NCI-H1048 (cell line): ENCODE measurements at regions not wholly inside any gene's neighbourhood (a gene's known extent, or its start where the extent isn't known, plus 50 kb on each side); places are given as distances from the start of the nearest gene placed in this dataset.

ENCODE experiments used
- DNase-seq: peaks from one replicate; lab custom pipeline; 2025; lab: John Stamatoyannopoulos, UW

DNA sequence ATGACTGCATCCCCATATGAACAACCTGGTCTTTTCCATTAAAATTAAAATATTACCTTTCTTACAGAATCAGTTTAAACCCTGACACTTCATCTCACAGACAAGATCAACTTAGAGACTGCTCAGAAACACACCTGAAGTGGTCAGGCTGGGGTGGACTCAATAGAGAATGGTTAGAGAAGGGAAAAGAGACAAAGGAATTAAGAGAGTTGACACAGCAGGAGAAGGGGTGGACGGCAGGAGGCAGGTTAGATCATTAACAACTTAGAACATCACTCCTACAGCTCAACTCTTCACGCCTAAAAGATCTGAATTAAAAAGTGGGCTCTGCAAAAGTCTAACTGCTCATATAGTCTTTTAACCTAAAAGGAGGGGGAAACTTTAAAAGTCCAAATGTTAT is 157.7 kb upstream of the COL1A2 start:
- DNase-seq, result no peak

DNA sequence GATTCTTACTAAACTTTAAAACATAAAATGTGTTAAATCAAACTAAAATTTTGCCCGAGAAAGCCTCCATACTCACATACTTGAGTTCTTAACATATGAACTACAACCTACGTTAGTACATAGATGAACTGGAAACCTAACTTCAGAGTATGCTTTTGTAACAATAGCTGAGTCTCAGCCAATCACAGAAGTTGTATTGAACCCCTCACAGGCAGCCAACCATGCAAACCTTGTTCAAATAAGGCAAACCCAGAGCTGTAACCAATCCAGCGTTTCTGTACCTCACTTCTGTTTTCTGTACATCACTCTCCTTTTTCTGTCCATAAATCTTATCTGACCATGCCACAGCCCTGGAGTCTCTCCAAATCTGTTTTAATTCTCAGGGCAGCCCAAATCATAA is 157.3 kb upstream of the COL1A2 start:
- DNase-seq, result no peak

DNA sequence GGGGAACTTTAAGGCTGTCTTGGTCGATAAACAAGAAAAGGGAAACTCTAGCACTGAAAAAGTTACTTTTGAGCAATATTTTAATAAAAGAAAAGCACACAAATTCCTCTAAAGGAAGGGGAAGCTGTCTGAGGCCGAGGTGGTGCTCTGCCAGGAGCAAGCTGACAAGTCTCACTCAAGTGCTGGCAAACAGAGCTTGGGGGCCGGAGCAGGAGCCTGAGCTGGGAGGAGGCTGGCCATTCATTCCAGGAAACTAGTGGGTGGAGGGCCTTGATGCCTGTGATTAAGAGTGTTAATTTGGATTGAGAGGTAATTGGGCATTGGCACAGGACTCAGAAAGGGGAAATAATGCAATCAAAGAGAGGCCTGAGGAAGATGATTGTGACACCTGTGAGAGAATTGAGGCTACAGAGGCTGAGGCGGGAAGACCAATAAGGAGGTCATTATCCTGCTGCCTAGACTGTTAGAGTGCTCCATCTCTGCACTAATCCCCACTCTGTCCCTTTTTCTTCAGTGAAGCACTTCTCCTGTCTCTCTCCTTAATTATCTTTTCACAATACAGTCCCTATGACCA is 154.9 kb upstream of the COL1A2 start:
- DNase-seq, result no peak

DNA sequence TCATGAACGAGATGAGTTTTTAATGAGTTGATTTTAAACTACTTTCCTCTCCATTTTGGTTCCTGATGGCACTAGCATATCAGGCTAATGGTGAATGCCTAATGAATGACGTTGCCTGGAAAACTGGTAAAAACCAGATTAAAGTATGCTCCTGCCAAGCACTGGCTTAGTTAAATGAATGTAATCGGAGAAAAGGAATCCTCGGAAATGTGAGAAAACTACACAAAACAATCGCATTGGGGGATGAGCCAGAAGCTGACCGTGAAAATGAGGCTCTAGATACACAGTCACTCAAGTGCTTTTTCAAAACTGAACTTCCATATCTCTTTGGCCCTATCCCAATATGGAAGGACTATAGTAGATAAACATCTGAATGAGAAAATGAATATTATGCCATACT is 153.8 kb upstream of the COL1A2 start:
- no peak for DNase-seq

DNA sequence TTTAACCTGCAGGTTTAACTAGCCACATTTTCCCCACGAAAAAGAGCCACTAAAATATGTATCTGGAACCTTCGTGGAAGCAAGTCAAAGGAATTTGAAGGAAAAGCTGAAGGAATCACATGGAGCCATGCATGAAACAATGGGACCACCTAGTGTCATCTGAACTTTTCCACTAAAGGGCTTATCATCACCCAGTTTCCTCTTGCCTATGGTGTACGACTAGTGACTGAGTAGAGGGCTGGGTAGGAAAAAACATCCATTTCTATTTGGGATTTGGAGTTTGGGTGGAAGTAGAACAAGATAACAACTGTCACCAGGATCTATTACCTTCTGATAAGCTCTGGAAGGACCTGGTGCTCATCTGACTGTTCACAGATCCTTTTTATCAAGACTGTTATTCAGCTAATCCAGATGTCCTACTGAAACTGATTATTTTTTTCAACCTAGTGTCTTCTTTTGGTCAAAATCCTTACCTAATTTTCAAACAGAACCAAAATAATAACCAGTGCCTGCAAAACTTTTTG is 153.2 kb upstream of the COL1A2 start:
- DNase-seq, result no peak

DNA sequence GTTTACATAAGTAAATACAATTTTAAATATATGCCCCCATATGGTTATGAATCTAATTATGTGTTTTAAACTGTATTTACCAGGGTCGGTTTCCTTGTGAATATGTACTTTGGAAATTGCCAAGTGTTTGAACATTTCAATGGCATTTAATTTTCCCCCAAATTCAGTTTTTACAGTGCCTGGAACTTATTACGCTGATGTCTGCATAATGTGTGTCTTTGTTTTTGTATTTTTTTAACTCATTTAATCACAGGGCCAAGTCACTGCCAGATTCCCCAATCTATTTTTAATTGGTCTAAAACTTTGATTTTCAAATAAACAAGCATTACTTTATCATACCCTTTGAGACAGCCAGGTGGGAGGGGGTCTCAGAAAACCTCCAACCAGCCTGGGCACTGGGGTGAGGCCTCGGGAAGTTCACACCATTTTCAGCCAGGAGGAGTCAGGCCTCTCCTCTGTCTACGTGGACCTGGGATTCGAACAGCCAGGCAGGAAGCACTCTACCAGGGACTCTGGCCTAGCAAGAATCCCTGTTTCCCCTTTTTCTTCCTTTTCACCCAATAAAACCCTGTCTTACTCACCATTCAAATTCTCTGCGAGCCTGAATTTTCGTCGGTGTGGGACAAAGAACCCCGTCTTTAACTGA is 151.5 kb upstream of the COL1A2 start:
- DNase-seq, result no peak

DNA sequence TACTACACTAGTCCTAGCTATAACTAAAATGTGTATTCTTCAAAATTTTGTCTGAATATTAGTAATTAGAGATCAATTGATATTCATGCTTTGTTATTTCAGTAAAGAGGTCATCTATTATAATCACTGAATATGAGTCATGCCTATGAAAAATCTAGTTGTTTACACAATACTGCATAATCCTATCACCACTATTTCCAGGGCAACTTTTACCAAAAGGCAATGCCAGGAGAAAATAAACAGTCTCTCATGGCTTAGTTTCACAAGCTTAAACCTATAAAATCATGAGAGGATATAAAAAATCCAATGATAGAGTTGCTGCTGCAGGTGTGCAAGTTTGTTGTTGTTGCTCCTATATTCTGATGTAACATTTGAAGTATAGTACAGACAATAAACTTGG is 149.9 kb upstream of the COL1A2 start:
- DNase-seq, result no peak

DNA sequence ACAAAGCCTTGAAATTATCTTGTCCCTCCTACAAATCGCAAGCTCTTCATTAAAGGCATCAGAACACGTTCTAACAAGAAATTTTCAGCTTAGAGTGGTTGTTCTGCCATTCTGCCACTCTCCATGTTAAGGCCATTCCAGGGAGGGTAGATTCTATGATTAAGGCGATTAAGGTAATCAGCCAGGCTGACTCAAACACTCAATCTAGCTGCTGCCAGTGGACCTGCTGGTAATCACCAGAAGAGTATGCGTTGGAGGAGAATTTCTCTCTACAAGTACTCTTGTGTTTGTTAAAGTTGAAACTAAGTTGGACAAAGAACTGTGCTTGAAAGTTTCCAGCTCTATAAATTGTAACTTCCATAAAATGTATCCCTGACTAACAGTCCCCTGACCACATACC is 149.2 kb upstream of the COL1A2 start:
- DNase-seq, result no peak

DNA sequence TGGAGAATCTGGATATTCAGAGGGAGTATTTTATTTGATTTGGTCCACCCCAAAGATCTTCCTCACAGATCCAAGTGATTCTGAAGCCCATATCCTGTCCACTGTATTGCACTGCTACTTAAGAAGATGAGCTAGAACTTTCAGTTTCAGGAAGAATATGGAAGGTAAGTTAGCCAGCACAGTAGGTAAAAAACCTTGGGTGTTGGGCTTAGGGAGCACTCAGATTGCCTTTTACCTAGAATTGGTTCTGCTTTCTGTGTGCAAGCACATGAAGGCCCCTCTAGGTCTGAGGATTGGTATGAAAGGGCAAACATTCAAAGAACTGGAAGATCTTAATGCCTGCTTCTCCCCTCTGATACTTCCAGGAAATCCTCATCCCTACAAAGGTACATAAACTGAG is 146.7 kb upstream of the COL1A2 start:
- no peak for DNase-seq

DNA sequence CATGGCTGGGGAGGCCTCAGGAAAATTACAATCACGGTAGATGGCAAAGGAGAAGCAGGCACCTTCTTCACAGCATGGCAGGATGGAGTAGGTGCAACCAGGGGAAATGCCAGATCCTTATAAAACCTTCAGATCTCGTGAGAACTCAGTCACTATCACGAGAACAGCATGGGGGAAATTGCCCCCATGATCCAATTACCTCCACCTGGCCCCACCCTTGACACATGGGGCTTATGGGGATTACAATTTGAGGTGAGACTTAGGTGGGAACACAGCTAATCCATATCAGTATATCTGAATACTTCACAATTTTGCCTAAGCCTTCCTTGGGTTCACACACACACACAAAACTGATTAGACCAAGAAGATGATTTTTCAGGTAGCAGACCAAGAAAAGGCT is 145.1 kb upstream of the COL1A2 start:
- no peak for DNase-seq

DNA sequence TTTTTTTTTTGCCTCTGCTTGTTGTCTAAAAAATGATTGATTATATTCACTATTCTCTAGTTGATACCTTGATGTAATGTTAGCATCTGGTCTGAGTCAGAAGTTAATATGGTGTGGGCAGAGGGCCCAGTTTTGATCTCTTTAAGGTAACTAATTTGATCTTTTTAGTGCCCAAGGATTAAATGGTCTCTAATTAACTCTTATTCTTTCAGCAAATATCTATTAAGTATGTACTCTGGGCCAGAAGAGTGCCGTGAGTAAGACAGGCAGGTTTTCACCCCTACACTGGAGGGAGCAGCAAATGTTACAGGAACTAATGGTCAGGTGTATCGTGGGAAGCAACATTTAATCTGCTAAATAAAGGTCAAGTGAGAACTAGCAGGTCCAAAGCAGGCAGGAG is 144.6 kb upstream of the COL1A2 start:
- no peak for DNase-seq

DNA sequence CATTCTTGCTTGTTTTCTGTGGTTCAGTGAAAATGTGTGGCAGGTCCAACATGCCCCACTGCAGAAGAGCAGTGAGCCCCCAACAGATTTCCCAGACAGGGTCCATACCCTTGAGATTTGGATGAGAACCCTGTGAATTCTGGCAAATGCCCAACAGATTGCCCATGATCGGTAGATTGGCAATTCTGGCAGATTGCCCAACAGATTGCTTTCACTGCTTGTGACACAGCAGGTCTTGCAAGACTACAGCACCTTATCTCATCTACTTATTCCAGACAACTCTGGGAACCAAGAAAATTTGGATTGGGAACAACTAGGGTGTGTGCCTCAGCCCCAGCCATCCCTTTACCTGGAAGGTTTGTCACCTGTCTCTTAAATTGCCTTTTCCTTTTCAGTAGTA is 143.7 kb upstream of the COL1A2 start:
- DNase-seq, result no peak

DNA sequence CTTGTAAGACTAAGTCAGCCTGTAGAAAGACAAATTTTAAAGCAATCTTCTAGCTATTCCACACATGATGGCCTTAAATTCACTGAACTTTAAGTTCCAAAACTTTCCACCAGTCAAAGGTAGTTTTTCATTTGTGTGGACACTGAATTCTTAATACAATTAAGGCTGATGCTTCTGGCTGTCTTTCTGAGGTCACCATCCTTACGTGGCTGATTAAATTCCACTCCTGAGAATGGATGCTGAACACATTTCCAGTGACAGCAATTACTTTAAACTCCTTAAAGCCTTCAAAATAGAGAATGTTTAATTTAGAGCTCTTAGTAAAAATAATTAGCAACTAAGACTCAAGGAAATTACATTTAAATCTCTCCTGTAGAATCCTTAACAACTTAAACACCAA is 142.6 kb upstream of the COL1A2 start:
- no peak for DNase-seq

DNA sequence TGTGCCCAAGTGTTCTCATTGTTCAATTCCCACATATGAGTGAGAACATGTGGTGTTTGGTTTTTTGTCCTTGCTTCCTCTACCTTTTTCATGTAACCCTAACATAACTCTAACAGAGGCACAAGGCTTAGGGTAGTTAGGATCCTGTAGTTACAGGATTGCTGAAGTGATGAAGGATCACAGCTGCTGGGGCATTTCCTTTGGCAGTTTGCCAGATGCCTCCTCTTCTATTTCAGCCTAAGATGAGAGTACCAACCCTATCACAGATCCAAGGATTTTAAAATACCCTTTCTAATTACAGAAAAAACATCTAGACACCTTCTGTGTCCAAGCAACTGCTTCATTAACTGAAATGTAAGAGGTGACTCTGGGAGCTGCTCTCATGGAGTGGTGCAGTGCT is 141.7 kb upstream of the COL1A2 start:
- no peak for DNase-seq

DNA sequence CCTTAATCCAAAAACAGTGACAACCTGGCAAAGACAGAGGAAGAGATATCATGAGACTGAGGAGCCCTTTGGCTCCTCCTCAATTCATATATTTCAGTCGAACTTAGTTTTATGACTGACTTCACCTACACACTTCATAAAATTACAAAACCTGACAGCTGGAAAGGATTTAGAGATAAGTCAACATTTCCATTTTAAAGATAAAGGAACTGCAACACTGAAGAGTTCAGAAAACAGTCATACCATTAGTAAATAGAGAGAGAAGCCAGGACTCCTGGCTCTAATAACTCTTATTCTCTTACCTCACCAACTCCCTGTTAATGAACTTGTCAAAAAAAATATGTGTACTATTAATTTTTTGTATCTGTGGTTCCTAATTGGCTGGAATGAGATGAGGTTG is 141.0 kb upstream of the COL1A2 start:
- DNase-seq, result no peak

DNA sequence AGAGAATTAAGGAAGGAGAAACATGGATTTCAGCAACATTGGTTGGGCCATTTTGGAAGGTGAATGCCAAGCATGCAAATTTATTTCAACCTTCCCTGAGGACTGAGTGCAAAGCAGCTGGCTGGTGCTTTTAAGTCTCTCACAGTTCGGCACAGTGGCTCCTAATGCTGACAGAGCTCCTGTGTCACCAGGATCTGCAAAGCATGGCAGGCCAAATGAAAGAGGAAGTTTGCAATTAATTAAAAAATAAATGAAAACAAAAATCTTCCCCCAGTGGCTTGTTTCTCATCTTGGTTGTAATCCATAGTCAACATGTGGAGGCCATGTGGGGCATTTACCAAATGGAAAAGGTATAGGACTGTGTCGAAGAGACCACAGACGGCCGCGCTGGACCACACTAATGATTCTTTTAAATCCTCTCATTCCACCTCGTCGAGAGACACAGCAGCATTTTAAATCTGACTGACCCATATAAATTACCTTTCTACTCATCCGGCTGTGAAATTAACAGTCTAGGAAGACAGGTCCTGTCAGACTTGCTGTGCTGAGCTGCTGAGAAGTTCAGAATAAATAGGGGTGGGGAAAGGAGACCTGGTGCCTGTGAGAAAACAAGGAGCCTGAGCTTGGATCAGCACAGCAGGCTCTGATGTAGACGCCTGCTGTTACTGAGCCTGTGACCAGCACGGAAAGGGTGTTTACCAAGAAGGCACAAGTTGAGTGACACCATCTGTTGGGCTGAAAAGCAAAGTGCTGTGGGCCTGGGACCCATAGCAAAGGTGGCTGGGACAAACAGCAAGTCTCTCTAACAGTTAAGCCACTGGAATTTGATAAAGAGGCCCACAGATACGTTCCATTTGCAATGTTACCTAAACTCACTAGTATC is 136.0 kb upstream of the COL1A2 start:
- DNase-seq, result no peak

DNA sequence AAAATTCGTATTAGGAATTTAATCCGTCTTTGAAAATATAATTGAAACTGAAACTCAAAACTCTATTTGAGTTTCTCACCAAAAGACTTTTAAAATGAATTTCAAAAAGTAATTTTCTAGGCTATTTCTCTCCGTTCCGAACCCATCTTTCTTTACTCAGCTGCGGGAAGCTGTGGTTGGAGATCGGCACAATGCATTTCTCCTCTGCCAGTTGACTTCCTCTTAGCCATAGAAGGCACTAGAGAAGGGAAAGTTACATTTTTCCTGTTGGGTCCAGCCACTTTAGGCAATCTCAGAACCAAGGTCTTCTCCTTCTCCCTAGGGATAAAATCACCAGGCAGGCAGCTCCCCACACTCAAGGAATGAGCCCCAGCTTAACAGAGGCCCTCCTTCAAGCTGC is 133.6 kb upstream of the COL1A2 start:
- DNase-seq, result no peak

DNA sequence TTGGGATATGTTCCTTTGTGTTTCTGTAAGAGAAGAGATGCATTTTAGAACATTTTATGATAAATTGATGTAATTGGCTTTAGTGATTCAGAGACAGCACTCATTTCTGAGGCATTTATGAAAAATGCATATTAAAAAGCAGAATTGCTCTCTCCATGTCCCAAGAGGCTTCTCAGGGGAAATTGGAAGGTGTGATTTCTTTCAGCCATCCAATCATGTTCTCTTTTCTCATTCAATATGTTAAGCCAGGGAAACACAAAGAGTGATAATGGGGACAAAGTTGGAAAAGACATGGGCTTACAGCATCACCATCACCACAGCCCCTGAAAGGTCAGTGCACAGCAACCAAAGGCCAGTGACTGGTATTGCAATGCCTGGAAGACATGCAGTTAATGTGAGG is 129.9 kb upstream of the COL1A2 start:
- no peak for DNase-seq

DNA sequence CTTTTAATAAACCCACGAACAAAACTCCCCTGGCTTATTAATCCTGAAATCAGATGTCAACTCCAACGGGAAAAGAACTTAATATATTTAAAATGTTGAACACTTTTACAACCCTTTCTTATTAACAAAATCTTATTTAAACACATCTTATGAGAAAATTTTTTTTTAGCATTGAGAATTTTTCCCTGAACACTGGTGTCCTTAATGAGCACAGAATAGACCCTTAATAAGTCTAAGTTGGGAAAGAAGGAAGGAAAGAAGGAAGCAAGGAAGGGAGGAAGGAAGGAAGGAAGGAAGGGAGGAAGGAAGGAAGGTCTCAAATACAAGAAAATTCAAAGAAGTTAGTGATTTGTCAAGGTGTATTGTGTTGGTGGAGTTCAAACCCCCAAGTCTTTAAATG is 129.2 kb upstream of the COL1A2 start:
- no peak for DNase-seq

DNA sequence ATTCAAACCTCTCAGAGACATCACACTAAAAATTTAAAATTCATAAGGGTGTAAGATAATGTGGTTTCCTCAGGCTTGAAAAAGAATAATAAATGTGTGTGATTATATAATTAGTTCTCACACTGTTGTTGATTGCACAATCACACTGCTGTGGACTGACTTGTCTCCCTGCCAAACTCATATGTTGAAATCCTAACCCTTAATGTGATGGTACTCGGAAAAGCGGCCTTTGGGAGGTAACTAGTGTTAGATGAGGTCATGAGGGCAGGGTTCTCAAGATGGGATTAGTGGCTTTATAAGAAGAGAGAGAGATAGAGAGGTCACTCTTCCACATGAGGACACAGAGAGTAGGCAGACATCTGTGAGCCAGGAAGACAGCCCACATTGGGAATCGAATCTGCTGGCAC is 128.5 kb upstream of the COL1A2 start:
- no peak for DNase-seq

DNA sequence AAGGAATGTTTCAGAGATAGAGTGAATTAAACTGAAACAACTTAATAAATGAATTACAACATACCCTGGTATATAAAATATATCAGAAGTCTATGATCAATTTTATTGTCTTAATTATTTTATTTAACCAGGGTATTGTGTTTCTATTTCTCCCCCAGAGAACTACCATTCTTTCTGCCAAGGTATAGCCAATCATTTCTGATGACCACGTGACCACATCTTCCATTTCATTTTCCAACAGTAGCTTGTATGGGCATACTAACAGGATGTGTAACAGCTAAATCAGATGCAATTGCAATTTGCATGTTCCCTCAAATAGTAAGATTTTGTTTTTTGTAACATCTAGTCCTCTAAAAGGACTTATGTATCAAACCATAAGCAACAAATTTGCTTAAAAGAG is 123.9 kb upstream of the COL1A2 start:
- DNase-seq, result no peak

DNA sequence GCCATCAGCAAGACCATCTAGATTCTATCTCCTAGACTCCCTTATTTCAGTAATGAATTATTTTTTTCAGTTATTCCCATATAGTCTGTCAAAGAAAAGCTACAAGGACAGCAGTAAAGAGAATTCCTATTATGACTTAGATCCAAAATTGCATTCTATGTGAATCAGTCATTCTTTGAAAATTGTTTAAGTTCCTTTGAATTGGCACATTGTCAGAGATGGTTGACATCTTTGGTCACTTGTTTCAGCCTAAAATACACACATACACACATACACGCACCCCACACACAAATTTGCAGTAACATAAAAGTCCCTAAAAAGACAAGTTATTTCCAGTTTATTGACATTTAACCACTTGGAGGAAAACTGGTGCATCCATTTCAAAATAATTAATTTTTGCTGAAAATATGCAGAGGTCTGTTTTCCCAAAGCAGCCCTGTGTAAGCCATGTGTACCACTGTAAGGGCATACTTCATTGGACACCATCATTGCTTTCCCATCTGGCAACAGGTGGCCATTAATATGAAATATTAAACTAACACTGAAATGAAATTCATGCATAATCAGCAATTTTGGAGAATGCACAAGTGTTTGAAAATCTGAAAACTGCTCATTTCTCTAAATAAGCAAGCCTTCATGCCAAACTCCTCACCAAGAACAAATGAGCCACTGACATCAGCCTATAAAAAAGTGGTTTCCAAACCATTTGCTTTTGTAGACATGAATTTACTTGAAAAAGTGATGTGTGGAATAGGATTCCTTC is 121.7 kb upstream of the COL1A2 start:
- no peak for DNase-seq

DNA sequence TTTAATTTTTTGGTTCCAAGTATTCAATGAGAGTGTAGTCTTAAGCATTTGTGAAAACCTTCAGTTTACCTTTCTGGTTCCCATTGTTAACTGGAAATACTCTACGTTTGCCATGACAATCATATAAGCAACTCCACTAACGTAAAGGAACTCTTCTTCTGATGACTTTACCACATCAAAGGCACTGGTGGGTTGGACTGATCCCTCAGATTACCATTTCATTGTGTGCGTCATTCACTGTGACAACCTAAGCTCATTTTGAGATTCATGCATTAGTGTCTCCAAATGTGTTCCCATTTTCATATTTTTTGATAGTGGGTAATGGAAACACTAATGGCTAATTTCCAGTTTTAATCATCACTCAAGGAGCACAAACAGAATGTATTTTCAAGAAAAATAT is 119.9 kb upstream of the COL1A2 start:
- no peak for DNase-seq
